Fibroblast of lung (primary cell): ENCODE measurements at regions not wholly inside any gene's neighbourhood (a gene's known extent, or its start where the extent isn't known, plus 50 kb on each side); places are given as distances from the start of the nearest gene placed in this dataset.

Experiments
- EZH2 ChIP-seq: IDR thresholded peaks from 2 replicates; pipeline ENCODE4 v1.5.1; 2012; ENCODE audit warnings: low read length, control low read depth, mild to moderate bottlenecking; ENCODE audit errors: missing control alignments
- TF ChIP-seq, protein P1 (sequence below), 2 donors: IDR thresholded peaks in 1 of 2; conservative IDR thresholded peaks in 1 of 2; 1 replicate in 1 of 2; 2 replicates in 1 of 2; pipeline ENCODE4 v1.5.1; 2011 to 2012; ENCODE audit warnings: low read length in 2 of 2, control low read depth in 1 of 2, inconsistent platforms in 1 of 2, low read depth in 1 of 2, mild to moderate bottlenecking in 1 of 2

DNA sequence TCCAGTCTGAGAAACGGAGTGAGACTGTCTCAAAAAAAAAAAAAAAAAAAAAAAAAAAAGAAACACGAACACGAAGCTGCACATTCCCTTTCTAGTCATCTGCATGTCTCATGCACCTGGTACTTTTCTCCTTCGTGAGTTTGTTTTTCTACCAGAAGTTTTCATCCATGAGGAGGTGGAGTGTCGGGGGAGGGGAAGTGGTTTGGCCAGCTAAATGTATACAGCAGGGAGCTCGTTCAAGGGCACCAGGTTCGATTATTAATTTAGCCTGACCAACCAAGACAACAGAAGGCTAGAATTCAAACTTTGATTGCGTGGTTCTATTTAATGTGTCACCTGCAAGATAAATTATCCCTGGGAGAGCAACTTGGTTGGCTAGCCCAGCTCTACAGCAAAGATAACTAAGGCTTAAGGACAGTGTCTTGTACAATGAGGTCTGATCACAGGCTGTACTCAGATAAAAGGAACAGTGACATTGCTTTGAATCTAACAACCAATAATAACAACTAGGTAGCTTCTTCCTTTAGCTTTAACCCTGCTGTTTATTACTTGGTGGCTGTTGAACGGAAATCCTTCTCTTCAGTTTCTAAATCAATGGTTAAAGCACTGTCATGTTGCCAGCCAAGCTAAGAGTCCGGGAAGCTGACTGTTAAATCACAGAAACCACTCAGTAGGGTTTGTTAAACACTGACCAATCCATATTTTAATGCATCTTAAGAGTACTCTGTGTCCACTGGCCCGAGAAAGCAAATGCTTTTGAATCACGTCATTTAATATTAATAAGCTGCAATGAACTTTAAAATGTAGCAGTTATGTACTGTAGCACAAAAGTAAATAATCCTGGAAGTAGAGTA is 98.4 kb upstream of the STARD13 start:
- TF ChIP-seq, protein P1, sequence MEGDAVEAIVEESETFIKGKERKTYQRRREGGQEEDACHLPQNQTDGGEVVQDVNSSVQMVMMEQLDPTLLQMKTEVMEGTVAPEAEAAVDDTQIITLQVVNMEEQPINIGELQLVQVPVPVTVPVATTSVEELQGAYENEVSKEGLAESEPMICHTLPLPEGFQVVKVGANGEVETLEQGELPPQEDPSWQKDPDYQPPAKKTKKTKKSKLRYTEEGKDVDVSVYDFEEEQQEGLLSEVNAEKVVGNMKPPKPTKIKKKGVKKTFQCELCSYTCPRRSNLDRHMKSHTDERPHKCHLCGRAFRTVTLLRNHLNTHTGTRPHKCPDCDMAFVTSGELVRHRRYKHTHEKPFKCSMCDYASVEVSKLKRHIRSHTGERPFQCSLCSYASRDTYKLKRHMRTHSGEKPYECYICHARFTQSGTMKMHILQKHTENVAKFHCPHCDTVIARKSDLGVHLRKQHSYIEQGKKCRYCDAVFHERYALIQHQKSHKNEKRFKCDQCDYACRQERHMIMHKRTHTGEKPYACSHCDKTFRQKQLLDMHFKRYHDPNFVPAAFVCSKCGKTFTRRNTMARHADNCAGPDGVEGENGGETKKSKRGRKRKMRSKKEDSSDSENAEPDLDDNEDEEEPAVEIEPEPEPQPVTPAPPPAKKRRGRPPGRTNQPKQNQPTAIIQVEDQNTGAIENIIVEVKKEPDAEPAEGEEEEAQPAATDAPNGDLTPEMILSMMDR (conservative IDR thresholded peaks at IDR 0.05 in 1 of 2, IDR thresholded peaks at IDR 0.05 in 1 of 2; ENCODE audit: low read depth in 1 of 2, low read length in 2 of 2): no peak
- TF ChIP-seq EZH2: no peak
